ENCODE measurements at regions not wholly inside any gene's neighbourhood (a gene's known extent, or its start where the extent isn't known, plus 50 kb on each side); places are given as distances from the start of the nearest gene placed in this dataset.

GRCh38 chr9:11204521-11204920, 591.7 kb upstream of the PTPRD start:
- no peak for TF ChIP-seq POLR2A (IDR thresholded peaks at IDR 0.05; ENCODE audit: low read length)
- no peak for TF ChIP-seq EP300 (IDR thresholded peaks at IDR 0.05)
- no peak for TF ChIP-seq NFE2L2 (conservative IDR thresholded peaks at IDR 0.05; ENCODE audit: low read length)
- TF ChIP-seq RAD21 (conservative IDR thresholded peaks at IDR 0.05 in 1 of 2, IDR thresholded peaks at IDR 0.05 in 1 of 2): no peak
- no peak for TF ChIP-seq MAFK (IDR thresholded peaks at IDR 0.05; ENCODE audit: partially characterized antibody)
- TF ChIP-seq MAX (IDR thresholded peaks at IDR 0.05): no peak
- no peak for TF ChIP-seq CBX2 (IDR thresholded peaks at IDR 0.05; ENCODE audit: borderline replicate concordance, low read depth)

Measured in A549 (cell line).